ENCODE measurements at regions not wholly inside any gene's neighbourhood (a gene's known extent, or its start where the extent isn't known, plus 50 kb on each side); places are given as distances from the start of the nearest gene placed in this dataset.

DNA sequence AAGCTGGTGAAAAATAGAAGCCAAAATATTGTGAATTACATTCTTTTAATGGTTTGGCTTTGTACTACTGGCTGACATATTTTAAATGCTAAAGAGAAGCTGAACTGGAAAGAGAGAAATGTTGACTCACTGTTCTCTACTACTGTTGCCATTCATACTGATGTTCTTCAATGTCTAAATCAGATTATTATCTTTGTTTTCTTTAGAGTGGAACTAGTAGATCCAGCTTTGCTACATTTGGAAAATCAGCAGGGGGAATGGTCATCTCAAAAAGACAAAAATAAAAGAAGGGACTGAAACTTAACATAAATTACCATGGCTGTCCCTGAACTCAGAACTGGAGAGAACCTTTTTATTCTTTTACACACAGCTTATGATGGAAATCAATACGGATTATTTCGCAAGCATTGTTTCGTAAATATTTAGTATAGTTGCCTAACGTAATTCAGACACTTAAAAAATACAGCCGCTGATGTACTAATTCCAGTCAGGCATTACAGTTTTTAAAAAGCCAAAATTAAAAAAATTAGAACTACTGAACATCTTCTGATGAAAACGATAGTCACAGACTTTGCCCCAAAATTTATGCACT, 76.3 kb upstream of the OTX2 start:
- TF ChIP-seq GATA2 (IDR thresholded peaks at IDR 0.05; ENCODE audit: low read depth, low read length) = no peak
- TF ChIP-seq GATA3 (IDR thresholded peaks at IDR 0.05; ENCODE audit: low read depth, low read length) = no peak

DNA sequence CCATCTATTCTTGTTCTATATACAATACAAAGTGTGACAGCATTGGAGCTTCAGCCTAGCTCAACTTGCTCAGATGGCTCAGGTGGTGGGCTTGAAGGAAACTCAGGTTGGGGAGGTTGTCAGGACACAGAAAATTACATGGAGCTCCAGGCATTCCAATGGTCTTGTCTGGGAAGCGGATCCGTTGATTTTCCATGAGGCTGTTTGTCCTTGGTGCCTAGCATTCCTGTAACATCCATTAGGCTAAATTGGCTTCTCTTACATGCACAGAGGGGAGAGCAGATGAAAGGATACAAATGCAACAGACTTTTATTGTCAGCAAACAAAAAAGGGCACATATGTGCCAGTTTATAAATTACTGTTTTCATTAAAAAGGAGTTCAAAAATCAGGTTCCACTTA, 75.5 kb upstream of the OTX2 start:
- TF ChIP-seq GATA2 (IDR thresholded peaks at IDR 0.05; ENCODE audit: low read depth, low read length) = no peak
- TF ChIP-seq GATA3 (IDR thresholded peaks at IDR 0.05; ENCODE audit: low read depth, low read length) = no peak

DNA sequence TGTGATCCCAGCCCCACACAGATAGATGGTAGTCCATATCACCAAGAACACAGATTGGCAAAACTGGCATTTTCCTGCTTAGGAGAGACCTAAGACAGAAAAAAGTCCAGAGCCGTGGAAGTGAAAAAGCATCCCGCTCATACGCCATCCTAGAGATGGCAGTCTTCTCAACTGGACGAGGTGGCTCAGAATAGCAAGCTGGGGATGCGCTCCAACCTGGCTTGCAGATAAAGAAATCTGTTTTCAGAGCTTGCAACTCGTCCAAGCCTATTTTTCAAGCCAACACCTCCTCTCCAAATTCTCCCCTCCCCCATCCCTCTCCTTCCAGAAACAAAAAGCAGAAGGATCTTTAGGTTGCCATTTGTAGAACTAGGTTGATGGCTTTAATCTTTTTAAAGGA, 74.3 kb upstream of the OTX2 start:
- TF ChIP-seq GATA2 (IDR thresholded peaks at IDR 0.05; ENCODE audit: low read depth, low read length) (no peak), GATA3 (IDR thresholded peaks at IDR 0.05; ENCODE audit: low read depth, low read length) (no peak)

DNA sequence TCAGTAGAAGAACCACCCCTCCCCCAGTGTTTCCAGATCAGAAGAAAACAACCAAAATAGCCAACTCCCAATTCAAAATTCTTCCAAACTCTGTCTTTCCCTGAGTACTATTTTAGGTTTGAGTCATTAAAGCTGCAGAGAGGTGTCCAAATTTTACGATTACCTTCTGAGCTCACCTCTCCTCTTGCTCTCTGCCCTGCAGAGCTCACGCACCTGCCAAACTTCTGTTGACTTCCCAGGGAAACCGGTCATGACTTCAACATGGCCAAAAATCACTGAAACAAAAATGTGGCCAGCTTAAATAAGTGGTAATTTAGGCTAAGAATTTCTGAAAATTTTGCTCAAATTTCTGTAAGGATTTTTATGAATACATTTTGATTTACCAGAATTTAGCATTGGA, 70.9 kb upstream of the OTX2 start:
- no peak for TF ChIP-seq GATA2 (IDR thresholded peaks at IDR 0.05; ENCODE audit: low read depth, low read length)

DNA sequence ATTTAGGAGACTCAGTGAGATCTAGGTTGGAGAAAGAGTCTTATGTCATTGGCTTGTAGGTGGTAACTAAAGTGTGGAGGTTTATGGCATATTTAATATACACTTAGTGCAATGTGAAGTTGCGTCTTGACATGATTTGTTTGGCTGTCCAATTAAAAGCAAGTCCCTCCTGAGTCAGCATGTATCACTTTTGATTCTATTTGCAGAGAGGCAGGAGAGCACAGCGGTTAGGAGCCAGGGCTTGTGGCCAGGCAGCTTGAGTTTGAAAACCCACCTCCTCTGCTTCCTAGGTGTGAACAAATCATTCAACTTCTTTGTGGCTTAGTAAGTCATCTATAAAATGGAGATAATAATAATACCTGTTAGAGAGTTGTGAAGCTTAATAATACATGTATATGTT, 68.5 kb upstream of the OTX2 start:
- no peak for TF ChIP-seq GATA3 (IDR thresholded peaks at IDR 0.05; ENCODE audit: low read depth, low read length)

DNA sequence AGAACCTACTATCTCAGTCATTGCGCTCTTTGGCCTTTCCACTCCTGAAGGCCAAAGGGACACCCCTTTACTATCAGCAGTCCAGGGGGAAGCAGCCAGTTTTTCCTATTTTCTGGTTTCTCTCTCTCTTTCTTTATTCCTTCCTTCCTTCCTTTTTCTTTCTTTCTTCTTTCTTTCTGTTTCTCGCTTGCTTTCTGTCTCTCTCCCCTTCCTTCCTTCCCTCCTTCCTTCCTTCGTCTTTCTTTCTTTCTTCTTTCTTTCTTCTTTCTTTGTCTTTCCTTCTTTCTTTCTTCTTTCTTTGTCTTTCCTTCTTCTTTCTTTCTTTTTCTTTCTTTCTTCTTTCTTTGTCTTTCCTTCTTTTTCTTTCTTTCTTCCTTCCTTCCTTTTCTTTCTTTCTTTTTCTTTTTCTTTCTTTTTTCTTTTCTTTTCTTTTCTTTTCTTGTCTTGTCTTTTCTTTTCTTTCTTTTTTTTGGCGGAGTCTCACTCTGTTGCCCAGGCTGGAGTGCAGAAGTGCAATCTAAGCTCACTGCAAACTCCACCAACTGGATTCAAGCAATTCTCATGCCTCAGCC, 64.9 kb upstream of the OTX2 start:
- TF ChIP-seq GATA3 (IDR thresholded peaks at IDR 0.05; ENCODE audit: low read depth, low read length) = no peak
- no peak for TF ChIP-seq GATA2 (IDR thresholded peaks at IDR 0.05; ENCODE audit: low read depth, low read length)

DNA sequence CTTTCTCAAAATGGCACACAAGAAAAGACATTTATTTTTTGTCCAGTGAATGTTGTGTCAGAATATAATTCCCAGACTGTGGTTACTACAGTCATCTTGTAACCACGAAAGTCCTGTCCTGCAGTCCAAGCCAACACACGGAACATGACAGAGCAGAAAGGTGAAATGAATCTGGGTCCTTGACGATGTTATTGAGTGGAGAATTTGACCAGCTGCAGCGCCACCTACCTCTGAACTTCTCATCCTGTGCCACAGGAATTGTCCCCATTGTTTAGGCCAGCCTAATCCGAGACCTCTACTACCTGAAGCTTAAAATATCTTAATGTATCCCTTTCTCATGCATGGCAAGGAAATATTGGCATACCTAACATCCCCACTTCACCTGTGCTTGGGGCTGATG, 64.1 kb upstream of the OTX2 start:
- TF ChIP-seq GATA2 (IDR thresholded peaks at IDR 0.05; ENCODE audit: low read depth, low read length) (no peak), GATA3 (IDR thresholded peaks at IDR 0.05; ENCODE audit: low read depth, low read length) (no peak)

DNA sequence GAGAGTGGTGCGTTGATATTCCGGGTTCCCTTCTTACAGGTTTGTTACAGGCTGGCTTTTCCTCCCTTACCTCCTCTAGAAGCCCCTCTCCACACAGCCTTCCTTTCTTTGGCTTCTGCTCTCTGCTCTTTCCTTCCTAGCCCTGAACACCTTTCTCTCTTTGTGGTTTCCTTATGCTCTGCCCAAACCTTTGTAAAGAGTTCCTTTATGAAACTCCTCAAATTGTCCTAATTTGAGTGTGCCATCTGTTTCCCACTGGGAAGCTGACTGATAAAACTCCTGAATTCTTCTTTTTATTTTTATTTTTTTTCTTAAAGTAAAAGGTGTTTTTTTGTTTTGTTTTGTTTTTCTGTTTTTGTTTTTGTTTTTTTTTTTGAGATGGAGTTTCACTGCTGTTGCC, 60.1 kb upstream of the OTX2 start:
- TF ChIP-seq GATA3 (IDR thresholded peaks at IDR 0.05; ENCODE audit: low read depth, low read length) (no peak), GATA2 (IDR thresholded peaks at IDR 0.05; ENCODE audit: low read depth, low read length) (no peak)

DNA sequence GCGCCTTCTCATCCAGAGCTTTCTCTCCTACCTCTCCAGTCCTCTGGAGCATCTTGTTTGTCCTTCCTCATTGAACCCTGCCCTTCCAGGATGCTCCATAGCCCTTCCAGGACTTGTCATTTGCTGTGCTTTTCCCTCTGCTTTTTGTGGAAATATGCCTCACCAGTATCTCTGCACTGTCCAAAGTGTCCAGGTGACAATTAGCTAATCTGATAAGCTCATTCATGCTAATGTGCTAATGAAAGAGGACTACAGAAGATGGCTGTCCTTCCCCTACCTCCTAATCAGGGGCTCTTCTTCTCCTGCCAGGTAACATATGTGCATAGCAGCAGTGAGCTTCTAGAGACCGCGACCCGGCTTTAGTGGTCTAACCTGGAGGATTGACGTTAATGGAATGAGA, 58.4 kb upstream of the OTX2 start:
- TF ChIP-seq GATA2 (IDR thresholded peaks at IDR 0.05; ENCODE audit: low read depth, low read length) (no peak), GATA3 (IDR thresholded peaks at IDR 0.05; ENCODE audit: low read depth, low read length) (no peak)

DNA sequence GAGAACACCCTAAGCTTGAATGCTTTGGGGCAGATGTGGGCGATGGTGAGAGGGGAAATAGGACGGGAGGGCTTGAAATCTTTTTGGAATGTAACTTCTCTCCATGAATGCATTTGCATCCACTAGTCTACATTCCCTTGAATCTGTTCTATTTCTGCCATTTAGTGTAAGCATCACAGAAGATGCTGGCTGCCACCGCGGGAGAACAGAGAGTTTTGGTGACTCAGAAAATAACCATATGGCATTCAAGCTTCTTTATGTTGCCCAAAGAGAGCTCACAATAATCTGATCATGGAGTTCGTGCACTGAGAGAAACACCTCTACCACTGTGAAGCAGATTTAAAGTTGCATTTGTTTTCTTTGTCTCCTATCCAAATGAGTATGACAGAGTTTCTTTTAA, 52.6 kb upstream of the OTX2 start:
- TF ChIP-seq GATA2 (IDR thresholded peaks at IDR 0.05; ENCODE audit: low read depth, low read length) (no peak), GATA3 (IDR thresholded peaks at IDR 0.05; ENCODE audit: low read depth, low read length) (no peak)

DNA sequence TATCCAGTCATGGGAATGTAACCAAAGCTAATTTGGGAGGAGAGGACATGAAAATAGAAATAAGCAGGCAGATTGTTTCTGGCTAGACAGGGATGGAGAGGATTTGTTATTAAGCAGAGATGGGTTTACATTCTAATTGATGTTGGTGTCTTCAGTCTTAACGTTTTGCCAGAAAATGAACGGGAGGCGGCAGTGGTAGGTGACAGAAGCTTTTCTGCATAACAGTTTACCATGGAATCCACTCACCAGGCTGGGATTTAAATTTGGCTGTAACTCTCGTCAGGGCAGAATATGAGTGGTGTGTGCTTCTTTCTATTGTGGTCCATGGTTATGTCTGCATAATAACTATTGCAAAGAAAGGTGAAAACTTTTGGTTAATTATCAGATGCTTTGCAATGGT, 50.2 kb upstream of the OTX2 start:
- TF ChIP-seq GATA3 (IDR thresholded peaks at IDR 0.05; ENCODE audit: low read depth, low read length) = no peak
- no peak for TF ChIP-seq GATA2 (IDR thresholded peaks at IDR 0.05; ENCODE audit: low read depth, low read length)
